Endodermal cell (in vitro differentiated cells): ENCODE measurements at regions not wholly inside any gene's neighbourhood (a gene's known extent, or its start where the extent isn't known, plus 50 kb on each side); places are given as distances from the start of the nearest gene placed in this dataset.

ENCODE experiments used
- DNase-seq: peaks from one replicate; pipeline ENCODE4 v3.0.0-alpha.2; 2017
- H3K27ac ChIP-seq: 2 replicates; pipeline ENCODE4 v1.5.1; 2013; ENCODE audit warnings: mild to moderate bottlenecking, low read depth, low read length, moderate library complexity
- H3K27me3 ChIP-seq: 2 replicates; pipeline ENCODE4 v1.6.1; 2013; ENCODE audit warnings: mild to moderate bottlenecking, low read length, moderate library complexity; ENCODE audit not compliant: insufficient read depth, control insufficient read depth, poor library complexity, severe bottlenecking
- H3K36me3 ChIP-seq: 2 replicates; pipeline ENCODE4 v1.7.0; 2013; ENCODE audit warnings: mild to moderate bottlenecking, low read length, moderate library complexity; ENCODE audit not compliant: control insufficient read depth, insufficient read depth
- H3K4me1 ChIP-seq: one replicate; pipeline ENCODE4 v1.7.0; 2013; ENCODE audit warnings: low read length; ENCODE audit not compliant: control insufficient read depth, insufficient read depth
- H3K4me3 ChIP-seq: 2 replicates; pipeline ENCODE4 v1.5.1; 2013; ENCODE audit warnings: mild to moderate bottlenecking, low read length, moderate library complexity
- H3K9ac ChIP-seq: 2 replicates; pipeline ENCODE4 v1.6.1; 2013; ENCODE audit warnings: mild to moderate bottlenecking, low read length, moderate library complexity; ENCODE audit not compliant: poor library complexity, severe bottlenecking; ENCODE audit errors: extremely low read depth
- H3K9me3 ChIP-seq: 2 replicates; pipeline ENCODE4 v1.6.1; 2013; ENCODE audit warnings: mild to moderate bottlenecking, low read length, moderate library complexity; ENCODE audit not compliant: control insufficient read depth
- H3K27ac Mint-ChIP-seq: 2 replicates; pipeline ENCODE4 v1.8.0; 2020; ENCODE audit warnings: mixed read lengths
- H3K27me3 Mint-ChIP-seq: 2 replicates; pipeline ENCODE4 v1.8.0; 2021; ENCODE audit warnings: mild to moderate bottlenecking, mixed read lengths; ENCODE audit not compliant: insufficient read depth
- H3K36me3 Mint-ChIP-seq: 2 replicates; pipeline ENCODE4 v1.8.0; 2020; ENCODE audit warnings: low read depth, mixed read lengths
- H3K4me1 Mint-ChIP-seq: 2 replicates; pipeline ENCODE4 v1.8.0; 2020; ENCODE audit warnings: mixed read lengths
- H3K4me3 Mint-ChIP-seq: 2 replicates; pipeline ENCODE4 v1.8.0; 2020; ENCODE audit warnings: mild to moderate bottlenecking, moderate library complexity, mixed read lengths
- H3K9me3 Mint-ChIP-seq: 2 replicates; pipeline ENCODE4 v1.8.0; 2020; ENCODE audit warnings: mild to moderate bottlenecking, mixed read lengths
- WGBS, 2 experiments: methylation state at CpG; one replicate each; pipeline versions ENCODE4 v1.1.5 to v1.1.7; 2013; ENCODE audit warnings: missing lambda C conversion rate in 2 of 2, mixed read lengths in 1 of 2; ENCODE audit not compliant: insufficient coverage in 1 of 2, insufficient read length in 1 of 2; 5-methylcytosine and 5-hydroxymethylcytosine counted together
- TF ChIP-seq, protein P1 (sequence below): fragments of 200-600 bp; sonication (generic); conservative IDR thresholded peaks from 2 replicates; pipeline ENCODE4 v1.5.0; 2021; ENCODE audit warnings: antibody characterized with exemption, mild to moderate bottlenecking

DNA sequence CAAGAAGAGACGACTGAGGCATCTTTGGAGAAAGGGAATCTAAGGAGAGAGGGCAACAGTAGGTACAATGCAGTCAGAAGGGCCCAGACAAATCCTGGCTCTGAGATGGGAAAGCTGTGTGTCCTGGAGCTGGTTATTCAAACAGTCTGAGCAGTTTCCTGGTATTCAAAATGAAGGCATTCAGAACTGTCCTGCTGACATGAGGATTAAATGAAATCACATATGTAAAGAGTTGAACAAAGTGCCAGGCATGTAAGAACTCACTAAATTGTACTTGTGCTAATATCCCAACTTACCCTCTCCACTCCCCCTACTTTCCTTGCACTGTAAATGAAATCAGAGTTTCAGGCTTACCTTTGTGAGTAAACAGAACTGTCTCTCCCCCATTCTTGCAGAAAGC, 60.9 kb upstream of the LDB2 start:
- Histone ChIP-seq H3K36me3 (no peaks in the 10 kb centered on the region), H3K9me3 (peaks cover 17% of the 10 kb centered on the region), H3K27me3 (no peaks in the 10 kb centered on the region), H3K4me3 (no peak overlapping the region), H3K27ac (no peak overlapping the region), H3K9ac (no peak overlapping the region), H3K4me1 (no peaks in the 10 kb centered on the region)
- Mint-ChIP-seq H3K36me3 (peaks cover 6% of the 10 kb centered on the region), H3K9me3 (peaks cover 19% of the 10 kb centered on the region), H3K27me3 (no peaks in the 10 kb centered on the region), H3K4me3 (no peak overlapping the region), H3K27ac (no peak overlapping the region), H3K4me1 (peaks cover 18% of the 10 kb centered on the region)
- WGBS, 2 experiments: 82 to 92% methylated on average over 1 of the region's 1 CpG
- DNase-seq: no peak
- TF ChIP-seq, protein P1, sequence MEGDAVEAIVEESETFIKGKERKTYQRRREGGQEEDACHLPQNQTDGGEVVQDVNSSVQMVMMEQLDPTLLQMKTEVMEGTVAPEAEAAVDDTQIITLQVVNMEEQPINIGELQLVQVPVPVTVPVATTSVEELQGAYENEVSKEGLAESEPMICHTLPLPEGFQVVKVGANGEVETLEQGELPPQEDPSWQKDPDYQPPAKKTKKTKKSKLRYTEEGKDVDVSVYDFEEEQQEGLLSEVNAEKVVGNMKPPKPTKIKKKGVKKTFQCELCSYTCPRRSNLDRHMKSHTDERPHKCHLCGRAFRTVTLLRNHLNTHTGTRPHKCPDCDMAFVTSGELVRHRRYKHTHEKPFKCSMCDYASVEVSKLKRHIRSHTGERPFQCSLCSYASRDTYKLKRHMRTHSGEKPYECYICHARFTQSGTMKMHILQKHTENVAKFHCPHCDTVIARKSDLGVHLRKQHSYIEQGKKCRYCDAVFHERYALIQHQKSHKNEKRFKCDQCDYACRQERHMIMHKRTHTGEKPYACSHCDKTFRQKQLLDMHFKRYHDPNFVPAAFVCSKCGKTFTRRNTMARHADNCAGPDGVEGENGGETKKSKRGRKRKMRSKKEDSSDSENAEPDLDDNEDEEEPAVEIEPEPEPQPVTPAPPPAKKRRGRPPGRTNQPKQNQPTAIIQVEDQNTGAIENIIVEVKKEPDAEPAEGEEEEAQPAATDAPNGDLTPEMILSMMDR: no peak

DNA sequence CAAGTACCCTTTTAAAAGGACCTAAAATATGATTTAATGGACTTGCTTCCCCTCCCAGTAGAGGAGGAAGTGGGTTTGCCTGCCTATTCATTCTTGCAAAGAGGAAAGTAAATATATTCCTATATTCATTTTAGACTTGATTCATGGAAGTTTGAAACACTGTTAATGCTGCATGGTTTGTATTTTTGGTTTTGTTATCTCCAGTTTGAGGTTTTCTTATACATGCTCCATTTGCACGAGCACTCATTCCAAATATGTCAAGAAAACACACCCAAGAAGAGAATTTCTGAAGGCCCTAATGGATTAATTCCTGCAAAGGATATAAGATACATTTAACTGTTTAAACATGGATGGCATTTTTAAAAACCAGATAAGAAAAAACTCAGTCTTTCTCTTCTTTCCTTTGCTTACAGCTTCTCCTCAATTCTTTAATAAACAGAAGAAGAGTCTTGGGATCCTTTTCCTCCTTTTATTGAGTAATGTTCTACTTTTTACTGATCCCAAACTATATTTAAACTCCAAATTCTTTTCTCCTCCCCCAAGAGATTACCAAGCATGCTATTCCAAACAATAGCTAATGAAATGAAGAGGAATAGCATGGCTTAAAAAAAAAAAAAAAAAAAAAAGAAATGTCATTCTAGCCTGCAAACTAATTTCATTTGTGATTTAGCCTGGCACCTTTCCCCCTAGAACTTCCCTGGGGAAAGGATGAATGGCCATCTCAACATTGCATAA, 54.6 kb upstream of the LDB2 start:
- H3K27me3 ChIP-seq: no peaks in the 10 kb centered on the region
- Mint-ChIP-seq H3K4me3 (no peak overlapping the region), H3K9me3 (peaks cover 18% of the 10 kb centered on the region), H3K36me3 (peaks cover 3% of the 10 kb centered on the region), H3K4me1 (peaks cover 14% of the 10 kb centered on the region), H3K27me3 (no peaks in the 10 kb centered on the region), H3K27ac (no peak overlapping the region)
- no peak overlapping the region for H3K9ac ChIP-seq
- 91% methylated on average over 1 of the region's 1 CpG; no CpG with 5 or more reads in 1 of the 2 experiments for WGBS, 2 experiments
- H3K9me3 ChIP-seq: peaks cover 9% of the 10 kb centered on the region
- H3K4me3 ChIP-seq: no peak overlapping the region
- H3K36me3 ChIP-seq: no peaks in the 10 kb centered on the region
- no peak for DNase-seq
- TF ChIP-seq, protein P1: no peak
- no peaks in the 10 kb centered on the region for H3K4me1 ChIP-seq
- no peak overlapping the region for H3K27ac ChIP-seq

DNA sequence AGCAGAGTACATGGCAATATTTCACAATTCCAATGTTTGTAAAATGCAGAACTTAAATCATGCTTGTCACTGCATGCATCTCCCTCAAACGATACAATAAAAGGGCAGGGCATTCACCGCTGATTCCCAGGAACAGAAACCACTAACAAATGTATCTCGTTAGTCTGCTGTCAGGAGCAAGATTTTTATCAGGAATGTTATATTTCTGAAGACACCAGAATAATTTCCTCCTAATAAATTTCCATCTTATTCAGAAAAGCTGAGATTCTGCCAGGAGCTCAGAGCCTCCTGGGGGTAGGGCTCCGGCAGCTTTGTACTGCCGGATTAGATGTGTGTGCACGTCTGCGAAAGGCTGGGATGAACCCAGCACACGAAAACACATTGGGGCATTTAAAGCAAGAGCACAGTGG, 54.0 kb upstream of the LDB2 start:
- no peak for DNase-seq
- Mint-ChIP-seq H3K27me3 (no peaks in the 10 kb centered on the region), H3K27ac (no peak overlapping the region), H3K36me3 (peaks cover 3% of the 10 kb centered on the region), H3K9me3 (peaks cover 18% of the 10 kb centered on the region), H3K4me1 (peaks cover 14% of the 10 kb centered on the region), H3K4me3 (no peak overlapping the region)
- H3K4me3 ChIP-seq: no peak overlapping the region
- 90 to 94% methylated on average over 3 to 8 of the region's 8 CpGs for WGBS, 2 experiments
- H3K36me3 ChIP-seq: no peaks in the 10 kb centered on the region
- H3K4me1 ChIP-seq: no peaks in the 10 kb centered on the region
- no peak overlapping the region for H3K9ac ChIP-seq
- H3K9me3 ChIP-seq: peaks cover 9% of the 10 kb centered on the region
- no peaks in the 10 kb centered on the region for H3K27me3 ChIP-seq
- H3K27ac ChIP-seq: no peak overlapping the region
- TF ChIP-seq, protein P1: no peak
